ENCODE measurements at regions not wholly inside any gene's neighbourhood (a gene's known extent, or its start where the extent isn't known, plus 50 kb on each side); places are given as distances from the start of the nearest gene placed in this dataset.

GRCh38 chr12:47302111-47302671 lies 222.4 kb upstream of the AMIGO2 start:
- ChIA-PET CTCF (interaction anchor here (0.5 to 1.2 kb wide), 7 partner anchors 27 to 1176 kb away, joined by 3 to 5 read pairs (median 3); no protein-coding TSS in a partner anchor), POLR2A (no interaction called here)
- Histone ChIP-seq H3K27ac (ENCODE audit: extremely low read depth, low read depth, low read length) (no peak overlapping the region), H3K9me3 (ENCODE audit: control insufficient read depth, insufficient read depth, low read depth, low read length) (no peaks in the 10 kb centered on the region), H3K36me3 (ENCODE audit: control insufficient read depth in 2 of 2, insufficient read depth in 1 of 2, low read length in 2 of 2) (no peaks in the 10 kb centered on the region), H3K4me3 (ENCODE audit: low read depth, low read length) (no peak overlapping the region), H3K4me1 (ENCODE audit: control insufficient read depth, insufficient read depth, low read length) (no peaks in the 10 kb centered on the region)
- TF ChIP-seq PBX3 (CRISPR knock-in tag; IDR thresholded peaks at IDR 0.05) (no peak), AEBP2 (tag by site-specific recombination; IDR thresholded peaks at IDR 0.05; ENCODE audit: borderline replicate concordance) (no peak)

- CTCF ChIA-PET: no interaction called here
Observed at GRCh38 chr12:47299586-47299985, 219.8 kb upstream of the AMIGO2 start.

GRCh38 chr12:47297993-47298392 lies 218.2 kb upstream of the AMIGO2 start:
- CTCF ChIA-PET: no interaction called here
- POLR2A ChIA-PET: no interaction called here
- Histone ChIP-seq H3K27ac (ENCODE audit: extremely low read depth, low read depth, low read length) (no peak overlapping the region), H3K36me3 (ENCODE audit: control insufficient read depth in 2 of 2, insufficient read depth in 1 of 2, low read length in 2 of 2) (no peaks in the 10 kb centered on the region), H3K4me3 (ENCODE audit: low read depth, low read length) (no peak overlapping the region), H3K9me3 (ENCODE audit: control insufficient read depth, insufficient read depth, low read depth, low read length) (no peaks in the 10 kb centered on the region), H3K4me1 (ENCODE audit: control insufficient read depth, insufficient read depth, low read length) (no peaks in the 10 kb centered on the region)
- TF ChIP-seq CTCF (tag by site-specific recombination; IDR thresholded peaks at IDR 0.05) (no peak), ZNF704 (tag by site-specific recombination; IDR thresholded peaks at IDR 0.05) (no peak), ZXDB (tag by site-specific recombination; IDR thresholded peaks at IDR 0.05) (no peak), ZNF311 (tag by site-specific recombination; IDR thresholded peaks at IDR 0.05; ENCODE audit: borderline replicate concordance) (no peak), ZNF626 (tag by site-specific recombination; IDR thresholded peaks at IDR 0.05) (no peak), ZNF404 (tag by site-specific recombination; IDR thresholded peaks at IDR 0.05) (no peak), ZNF140 (tag by site-specific recombination; IDR thresholded peaks at IDR 0.05) (no peak), AEBP2 (tag by site-specific recombination; IDR thresholded peaks at IDR 0.05; ENCODE audit: borderline replicate concordance) (no peak), ZNF621 (tag by site-specific recombination; IDR thresholded peaks at IDR 0.05) (no peak)

More at GRCh38 chr12:47299586-47299985, 219.8 kb upstream of the AMIGO2 start:
- TF ChIP-seq ZNF513 (tag by site-specific recombination; IDR thresholded peaks at IDR 0.05) (peak; percentile 79), ZNF280C (tag by site-specific recombination; IDR thresholded peaks at IDR 0.05) (no peak)
- POLR2A ChIA-PET: no interaction called here
- no peaks in the 10 kb centered on the region for H3K4me1 ChIP-seq (ENCODE audit: control insufficient read depth, insufficient read depth, low read length)
- no peak overlapping the region for H3K27ac ChIP-seq (ENCODE audit: extremely low read depth, low read depth, low read length)
- no peaks in the 10 kb centered on the region for H3K36me3 ChIP-seq (ENCODE audit: control insufficient read depth in 2 of 2, insufficient read depth in 1 of 2, low read length in 2 of 2)
- H3K9me3 ChIP-seq (ENCODE audit: control insufficient read depth, insufficient read depth, low read depth, low read length): no peaks in the 10 kb centered on the region
- H3K4me3 ChIP-seq (ENCODE audit: low read depth, low read length): no peak overlapping the region
